ENCODE measurements at regions not wholly inside any gene's neighbourhood (a gene's known extent, or its start where the extent isn't known, plus 50 kb on each side); places are given as distances from the start of the nearest gene placed in this dataset.

GRCh38 chr6:14366315-14366714, 248.7 kb downstream of the CD83 start:
- TF ChIP-seq CTCF (IDR thresholded peaks at IDR 0.05; ENCODE audit: insufficient read depth, low read length) (no peak), POLR2AphosphoS5 (IDR thresholded peaks at IDR 0.05; ENCODE audit: low read depth) (no peak), REST (IDR thresholded peaks at IDR 0.05; ENCODE audit: insufficient replicate concordance, low read depth) (no peak), GABPA (IDR thresholded peaks at IDR 0.05; ENCODE audit: low read depth) (no peak), SPI1 (IDR thresholded peaks at IDR 0.05; ENCODE audit: borderline replicate concordance, low read depth) (no peak)

All from HL-60 (cell line).